GM18499 (cell line): ENCODE measurements at regions not wholly inside any gene's neighbourhood (a gene's known extent, or its start where the extent isn't known, plus 50 kb on each side); places are given as distances from the start of the nearest gene placed in this dataset.
"Not testable (repeated sequence)": the region's sequence is repeated elsewhere in the genome, so short reads cannot be mapped to it uniquely, and the experiment has no call there.

Source experiments
- ATAC-seq: cut with Tn5 transposase; IDR thresholded peaks from one replicate; pipeline ENCODE4 v1.9.1; 2021; ENCODE audit warnings: moderate number of reproducible peaks; ENCODE audit not compliant: insufficient read depth, unreplicated experiment

- ATAC-seq = no peak
Measured at GRCh38 chr15:20272422-20273184, 269.0 kb downstream of the GOLGA6L6 start.

GRCh38 chr15:20271647-20272046 is 270.0 kb downstream of the GOLGA6L6 start:
- no peak for ATAC-seq

GRCh38 chr15:20269956-20270355 is 271.6 kb downstream of the GOLGA6L6 start:
- not testable (repeated sequence) for ATAC-seq

- ATAC-seq = not testable (repeated sequence)
Measured at GRCh38 chr15:20267996-20268395, 273.6 kb downstream of the GOLGA6L6 start.

GRCh38 chr15:20267051-20267730 is 274.4 kb downstream of the GOLGA6L6 start:
- ATAC-seq = not testable (repeated sequence)

- ATAC-seq = not testable (repeated sequence)
Measured at GRCh38 chr15:20265710-20266109, 275.9 kb downstream of the GOLGA6L6 start.

- ATAC-seq = not testable (repeated sequence)
Measured at GRCh38 chr15:20261321-20262280, 280.0 kb downstream of the GOLGA6L6 start.

GRCh38 chr15:20260650-20261049 is 280.9 kb downstream of the GOLGA6L6 start:
- ATAC-seq = not testable (repeated sequence)

- ATAC-seq = not testable (repeated sequence)
Measured at GRCh38 chr15:20259559-20260190, 281.9 kb downstream of the GOLGA6L6 start.

- not testable (repeated sequence) for ATAC-seq
Measured at GRCh38 chr15:20256394-20256793, 285.2 kb downstream of the GOLGA6L6 start.

- ATAC-seq = not testable (repeated sequence)
Measured at GRCh38 chr15:20255641-20256040, 286.0 kb downstream of the GOLGA6L6 start.

- not testable (repeated sequence) for ATAC-seq
Measured at GRCh38 chr15:20253047-20253615, 288.5 kb downstream of the GOLGA6L6 start.

GRCh38 chr15:20252040-20252439 is 289.6 kb downstream of the GOLGA6L6 start:
- not testable (repeated sequence) for ATAC-seq

- ATAC-seq = not testable (repeated sequence)
Measured at GRCh38 chr15:20251214-20252005, 290.2 kb downstream of the GOLGA6L6 start.

- not testable (repeated sequence) for ATAC-seq
Measured at GRCh38 chr15:20250206-20250605, 291.4 kb downstream of the GOLGA6L6 start.

GRCh38 chr15:20249677-20249970 is 292.0 kb downstream of the GOLGA6L6 start:
- not testable (repeated sequence) for ATAC-seq

- ATAC-seq = not testable (repeated sequence)
Measured at GRCh38 chr15:20248434-20248833, 293.2 kb downstream of the GOLGA6L6 start.

- not testable (repeated sequence) for ATAC-seq
Measured at GRCh38 chr15:20247137-20247536, 294.5 kb downstream of the GOLGA6L6 start.

- not testable (repeated sequence) for ATAC-seq
Measured at GRCh38 chr15:20246624-20247023, 295.0 kb downstream of the GOLGA6L6 start.
